A673 (cell line): ENCODE measurements at regions not wholly inside any gene's neighbourhood (a gene's known extent, or its start where the extent isn't known, plus 50 kb on each side); places are given as distances from the start of the nearest gene placed in this dataset.

ENCODE experiments used
- CTCF ChIP-seq: fragments of 300-800, 200-600 bp; sonication (generic); conservative IDR thresholded peaks from 2 replicates; pipeline ENCODE4 v1.5.1; 2017; ENCODE audit warnings: low read depth, mild to moderate bottlenecking, antibody characterized with exemption, low read length, moderate library complexity, mixed read lengths
- EZH2 ChIP-seq: fragments of 200-600 bp; sonication (generic); IDR thresholded peaks from 2 replicates; pipeline ENCODE4 v1.6.1; 2017; ENCODE audit warnings: borderline replicate concordance, low read depth, mild to moderate bottlenecking, mixed read lengths, antibody characterized with exemption, low read length; ENCODE audit not compliant: poor library complexity, severe bottlenecking

- TF ChIP-seq CTCF = no peak
- no peak for TF ChIP-seq EZH2
Observed at GRCh38 chr20:50381771-50382593, 128.2 kb upstream of the PTPN1 start.
